Bronchial epithelial cell (primary cell): ENCODE measurements at regions not wholly inside any gene's neighbourhood (a gene's known extent, or its start where the extent isn't known, plus 50 kb on each side); places are given as distances from the start of the nearest gene placed in this dataset.

ENCODE experiments used
- DNase-seq: peaks from one replicate; pipeline ENCODE4 v3.0.0-alpha.2; 2010; ENCODE audit warnings: low read depth
- FAIRE-seq: peaks from 2 replicates; lab custom pipeline; 2011; peaks lifted over from hg19 to GRCh38; lab: Jason Lieb, UNC
- H3K27me3 ChIP-seq: 2 replicates; pipeline ENCODE4 v1.5.1; 2011; ENCODE audit warnings: low read length; ENCODE audit not compliant: control insufficient read depth, insufficient read depth
- H3K36me3 ChIP-seq: 2 replicates; pipeline ENCODE4 v1.5.1; 2011; ENCODE audit warnings: low read length; ENCODE audit not compliant: control insufficient read depth, insufficient read depth
- H3K4me3 ChIP-seq: 2 replicates; pipeline ENCODE4 v1.5.1; 2011; ENCODE audit warnings: mild to moderate bottlenecking, low read depth, low read length, control low read depth
- TF ChIP-seq, protein P1 (sequence below): IDR thresholded peaks from 2 replicates; pipeline ENCODE4 v1.5.1; 2011; ENCODE audit warnings: mild to moderate bottlenecking, moderate library complexity, low read length, control low read depth, inconsistent platforms; ENCODE audit not compliant: insufficient read depth, severe bottlenecking

DNA sequence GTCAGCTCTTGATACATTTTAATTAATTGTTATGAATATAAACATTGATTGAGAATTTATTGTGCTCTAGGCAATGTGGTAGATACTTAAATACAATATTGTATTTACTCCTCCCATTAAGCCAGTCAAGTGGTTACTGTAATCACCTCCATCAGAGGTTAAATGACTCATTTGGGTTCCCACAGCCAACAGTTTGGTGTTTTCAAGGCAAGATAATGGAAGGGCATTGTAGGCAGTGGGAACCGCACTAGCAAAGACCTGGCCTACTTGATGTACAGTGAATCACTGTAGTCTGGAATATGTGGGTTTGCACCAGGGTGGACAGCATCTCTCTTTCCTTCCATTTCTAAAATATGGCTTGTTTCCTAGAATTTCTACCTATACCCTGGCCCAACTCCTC lies 127.4 kb downstream of the EDEM1 start:
- DNase-seq (no peak), FAIRE-seq (no peak)
- Histone ChIP-seq H3K36me3 (no peaks in the 10 kb centered on the region), H3K27me3 (no peaks in the 10 kb centered on the region), H3K4me3 (no peak overlapping the region)
- TF ChIP-seq, protein P1, sequence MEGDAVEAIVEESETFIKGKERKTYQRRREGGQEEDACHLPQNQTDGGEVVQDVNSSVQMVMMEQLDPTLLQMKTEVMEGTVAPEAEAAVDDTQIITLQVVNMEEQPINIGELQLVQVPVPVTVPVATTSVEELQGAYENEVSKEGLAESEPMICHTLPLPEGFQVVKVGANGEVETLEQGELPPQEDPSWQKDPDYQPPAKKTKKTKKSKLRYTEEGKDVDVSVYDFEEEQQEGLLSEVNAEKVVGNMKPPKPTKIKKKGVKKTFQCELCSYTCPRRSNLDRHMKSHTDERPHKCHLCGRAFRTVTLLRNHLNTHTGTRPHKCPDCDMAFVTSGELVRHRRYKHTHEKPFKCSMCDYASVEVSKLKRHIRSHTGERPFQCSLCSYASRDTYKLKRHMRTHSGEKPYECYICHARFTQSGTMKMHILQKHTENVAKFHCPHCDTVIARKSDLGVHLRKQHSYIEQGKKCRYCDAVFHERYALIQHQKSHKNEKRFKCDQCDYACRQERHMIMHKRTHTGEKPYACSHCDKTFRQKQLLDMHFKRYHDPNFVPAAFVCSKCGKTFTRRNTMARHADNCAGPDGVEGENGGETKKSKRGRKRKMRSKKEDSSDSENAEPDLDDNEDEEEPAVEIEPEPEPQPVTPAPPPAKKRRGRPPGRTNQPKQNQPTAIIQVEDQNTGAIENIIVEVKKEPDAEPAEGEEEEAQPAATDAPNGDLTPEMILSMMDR, result no peak

DNA sequence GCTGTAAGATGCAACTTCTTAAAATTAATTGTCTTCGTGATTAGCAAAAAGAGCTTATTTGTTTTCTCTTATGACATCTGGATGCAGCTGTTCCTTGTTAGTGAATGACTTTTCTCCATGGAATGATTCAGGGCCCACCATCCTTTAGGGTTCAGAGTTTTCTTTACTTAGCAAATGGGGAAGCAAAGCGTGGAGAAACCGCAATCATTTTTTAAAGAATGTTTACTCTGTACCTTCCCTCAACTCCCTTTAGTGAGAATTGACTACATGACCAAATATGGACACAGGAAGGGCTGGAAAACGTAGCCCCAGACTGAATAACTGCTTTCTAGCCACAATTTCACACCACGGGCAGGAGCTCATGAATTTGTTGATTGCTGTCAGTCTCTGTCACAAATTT lies 130.1 kb downstream of the EDEM1 start:
- TF ChIP-seq, protein P1, result no peak
- FAIRE-seq (no peak), DNase-seq (no peak)
- no peaks in the 10 kb centered on the region for H3K27me3 ChIP-seq
- no peaks in the 10 kb centered on the region for H3K36me3 ChIP-seq
- no peak overlapping the region for H3K4me3 ChIP-seq

DNA sequence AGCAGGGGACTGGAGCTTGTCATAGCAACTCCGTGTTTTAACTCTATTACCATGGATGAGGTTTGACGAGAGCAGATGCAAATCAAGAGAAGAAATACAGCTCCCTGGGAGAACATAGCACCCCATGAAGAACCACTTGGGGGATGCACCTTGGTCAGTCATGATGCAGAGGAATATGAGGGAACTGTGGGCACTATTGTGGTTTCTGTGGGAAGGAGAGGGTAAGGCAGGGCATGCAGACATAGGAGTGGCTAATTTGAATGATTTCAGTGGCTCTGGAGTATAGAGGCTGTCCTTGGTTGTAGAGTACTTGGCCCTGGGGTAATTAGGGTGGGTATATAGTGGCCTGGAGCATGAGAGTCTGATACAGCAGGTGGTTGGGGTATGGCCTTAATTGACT lies 131.9 kb downstream of the EDEM1 start:
- FAIRE-seq, result no peak
- no peak for DNase-seq

DNA sequence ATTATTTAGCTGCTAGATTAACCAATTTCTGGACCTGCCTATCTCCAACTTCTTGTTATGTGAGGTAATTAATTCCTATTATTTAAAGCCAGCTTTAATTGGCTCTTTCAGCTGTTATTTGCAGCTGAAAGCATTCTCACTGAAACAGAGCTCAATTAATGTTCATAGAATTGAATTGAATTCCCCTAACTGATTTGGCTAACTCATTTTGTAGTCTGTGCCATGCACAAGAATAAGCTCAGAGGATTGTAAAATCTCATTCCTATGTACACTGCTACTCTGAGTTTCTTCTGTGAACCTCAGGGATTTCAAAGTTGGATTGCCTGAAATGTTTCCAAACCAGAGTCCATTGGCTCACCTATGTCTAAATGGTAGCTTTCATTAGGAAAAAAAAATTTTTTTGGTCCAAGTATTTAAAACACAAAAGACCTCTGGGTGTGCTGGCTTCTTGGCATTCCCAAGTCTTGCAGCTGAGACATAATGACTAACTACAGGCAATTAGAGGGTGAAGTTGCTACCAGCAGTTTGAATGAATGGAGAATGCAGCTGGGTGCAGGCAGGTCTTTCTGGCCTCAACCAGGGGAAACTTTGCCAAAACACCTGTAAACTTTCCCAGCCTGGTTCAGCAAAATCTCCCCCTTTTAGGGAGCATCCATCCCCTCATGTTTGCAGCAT lies 134.3 kb downstream of the EDEM1 start:
- Histone ChIP-seq H3K4me3 (no peak overlapping the region), H3K27me3 (no peaks in the 10 kb centered on the region), H3K36me3 (no peaks in the 10 kb centered on the region)
- FAIRE-seq (no peak), DNase-seq (no peak)
- TF ChIP-seq, protein P1, result no peak

More for the DNA sequence above, 131.9 kb downstream of the EDEM1 start:
- TF ChIP-seq, protein P1, result no peak
- Histone ChIP-seq H3K4me3 (no peak overlapping the region), H3K36me3 (no peaks in the 10 kb centered on the region), H3K27me3 (no peaks in the 10 kb centered on the region)

DNA sequence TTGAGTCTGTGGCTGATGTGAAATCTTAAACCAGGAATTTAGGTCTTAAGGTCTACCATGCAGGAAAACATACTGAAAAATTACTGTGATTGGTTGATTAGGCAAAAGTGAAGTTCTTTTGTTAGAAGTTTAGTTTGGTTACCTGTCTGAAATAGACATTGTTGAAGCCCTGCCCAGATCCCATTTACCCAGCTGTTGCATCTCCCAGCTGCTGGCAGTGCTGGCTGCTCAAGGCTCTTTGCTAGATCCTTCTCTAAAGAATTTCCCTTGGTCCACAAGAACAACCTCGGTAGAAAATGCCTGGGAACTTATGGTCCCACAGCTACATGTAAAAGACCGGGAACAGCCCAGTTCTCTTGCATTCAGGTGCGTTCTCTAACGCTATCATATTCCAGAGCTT lies 137.3 kb downstream of the EDEM1 start:
- TF ChIP-seq, protein P1, result no peak
- FAIRE-seq (no peak), DNase-seq (no peak)
- no peaks in the 10 kb centered on the region for H3K27me3 ChIP-seq
- H3K4me3 ChIP-seq, result no peak overlapping the region
- H3K36me3 ChIP-seq, result no peaks in the 10 kb centered on the region
